ENCODE measurements at regions not wholly inside any gene's neighbourhood (a gene's known extent, or its start where the extent isn't known, plus 50 kb on each side); places are given as distances from the start of the nearest gene placed in this dataset.

DNA sequence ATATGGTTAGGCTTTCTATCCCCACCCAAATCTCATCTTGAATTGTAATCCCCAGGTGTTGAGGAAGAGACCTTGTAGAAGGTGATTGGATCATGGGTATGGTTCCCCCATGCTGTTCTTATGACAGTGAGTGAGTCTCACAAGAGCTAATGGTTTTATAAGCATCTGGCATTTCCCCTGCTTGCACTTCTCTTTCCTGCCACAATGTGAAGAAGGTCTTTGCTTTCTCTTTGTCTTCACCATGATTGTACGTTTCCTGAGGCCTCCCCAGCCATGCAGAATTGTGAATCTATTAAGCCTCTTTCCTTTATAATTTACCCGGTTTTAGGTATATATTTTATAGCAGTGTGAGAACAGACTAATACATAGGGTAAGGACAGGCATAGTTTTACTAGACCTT, 334.5 kb downstream of the TLR4 start:
- POLR2A ChIA-PET (ENCODE audit: partially characterized antibody) = no interaction called here
- CTCF ChIA-PET (ENCODE audit: partially characterized antibody) = no interaction called here
- intact Hi-C loops (cut with micrococcal nuclease) = no loop called here

GRCh38 chr9:118058227-118058626, 354.0 kb downstream of the TLR4 start:
- ChIA-PET CTCF (ENCODE audit: partially characterized antibody) (no interaction called here), POLR2A (ENCODE audit: partially characterized antibody) (no interaction called here)
- no peaks in the 10 kb centered on the region for H3K36me3 ChIP-seq (ENCODE audit: insufficient read depth, low read length)
- Mint-ChIP-seq H3K27ac (no peak overlapping the region), H3K4me3 (no peak overlapping the region), H3K4me1 (no peaks in the 10 kb centered on the region), H3K36me3 (no peaks in the 10 kb centered on the region), H3K27me3 (no peaks in the 10 kb centered on the region), H3K9me3 (peaks cover 0 to 9% (median 6%) of the 10 kb centered on the region in 8 donors)
- no peak for DNase-seq
- H3K27me3 ChIP-seq (ENCODE audit: insufficient read depth, low read length) = no peaks in the 10 kb centered on the region
- no peak overlapping the region for H3K27ac ChIP-seq (ENCODE audit: low read depth, low read length)
- no peak overlapping the region for H3K4me3 ChIP-seq (ENCODE audit: low read length in 2 of 2)
- intact Hi-C loops (cut with micrococcal nuclease) = no loop called here
- no peaks in the 10 kb centered on the region for H3K4me1 ChIP-seq (ENCODE audit: insufficient read depth, low read length)
- no peaks in the 10 kb centered on the region for H3K9me3 ChIP-seq (ENCODE audit: control insufficient read depth in 1 of 2, low read length in 2 of 2)

More for the DNA sequence above, 334.5 kb downstream of the TLR4 start:
- Mint-ChIP-seq H3K4me1 (no peaks in the 10 kb centered on the region), H3K9me3 (peaks cover 0 to 9% (median 3%) of the 10 kb centered on the region in 8 donors), H3K36me3 (no peaks in the 10 kb centered on the region), H3K4me3 (no peak overlapping the region), H3K27ac (no peak overlapping the region), H3K27me3 (peaks cover 2 to 3% of the 10 kb centered on the region in 2 donors)
- H3K27ac ChIP-seq (ENCODE audit: low read depth, low read length) = no peak overlapping the region
- no peaks in the 10 kb centered on the region for H3K27me3 ChIP-seq (ENCODE audit: insufficient read depth, low read length)
- DNase-seq = no peak
- H3K4me3 ChIP-seq (ENCODE audit: low read length in 2 of 2) = no peak overlapping the region
- H3K9me3 ChIP-seq (ENCODE audit: control insufficient read depth in 1 of 2, low read length in 2 of 2) = no peaks in the 10 kb centered on the region
- no peaks in the 10 kb centered on the region for H3K36me3 ChIP-seq (ENCODE audit: insufficient read depth, low read length)
- H3K4me1 ChIP-seq (ENCODE audit: insufficient read depth, low read length) = no peaks in the 10 kb centered on the region

GRCh38 chr9:118059484-118060278, 355.5 kb downstream of the TLR4 start:
- POLR2A ChIA-PET (ENCODE audit: partially characterized antibody) = no interaction called here
- H3K36me3 Mint-ChIP-seq = no peaks in the 10 kb centered on the region
- intact Hi-C loops (cut with micrococcal nuclease) = no loop called here
- H3K27me3 Mint-ChIP-seq = no peaks in the 10 kb centered on the region
- H3K27me3 ChIP-seq (ENCODE audit: insufficient read depth, low read length) = no peaks in the 10 kb centered on the region
- H3K4me3 ChIP-seq (ENCODE audit: low read length in 2 of 2) = no peak overlapping the region
- H3K4me1 ChIP-seq (ENCODE audit: insufficient read depth, low read length) = no peaks in the 10 kb centered on the region
- CTCF ChIA-PET (ENCODE audit: partially characterized antibody) = no interaction called here
- H3K9me3 ChIP-seq (ENCODE audit: control insufficient read depth in 1 of 2, low read length in 2 of 2) = no peaks in the 10 kb centered on the region
- no peaks in the 10 kb centered on the region for H3K4me1 Mint-ChIP-seq
- DNase-seq = peak in 1 of 5 donors; percentile 0
- no peaks in the 10 kb centered on the region for H3K36me3 ChIP-seq (ENCODE audit: insufficient read depth, low read length)
- H3K27ac Mint-ChIP-seq = no peak overlapping the region
- H3K27ac ChIP-seq (ENCODE audit: low read depth, low read length) = no peak overlapping the region
- peaks cover 0 to 9% (median 5%) of the 10 kb centered on the region in 8 donors for H3K9me3 Mint-ChIP-seq
- H3K4me3 Mint-ChIP-seq = no peak overlapping the region

GRCh38 chr9:118083161-118083560, 379.0 kb downstream of the TLR4 start:
- POLR2A ChIA-PET (ENCODE audit: partially characterized antibody) = no interaction called here
- H3K27ac Mint-ChIP-seq = no peak overlapping the region
- no peaks in the 10 kb centered on the region for H3K4me1 Mint-ChIP-seq
- no peaks in the 10 kb centered on the region for H3K36me3 ChIP-seq (ENCODE audit: insufficient read depth, low read length)
- no peaks in the 10 kb centered on the region for H3K27me3 Mint-ChIP-seq
- no peaks in the 10 kb centered on the region for H3K27me3 ChIP-seq (ENCODE audit: insufficient read depth, low read length)
- no peaks in the 10 kb centered on the region for H3K36me3 Mint-ChIP-seq
- intact Hi-C loops (cut with micrococcal nuclease) = no loop called here
- peaks cover 0 to 2% (median 0%) of the 10 kb centered on the region in 8 donors for H3K9me3 Mint-ChIP-seq
- H3K4me3 Mint-ChIP-seq = no peak overlapping the region
- no peaks in the 10 kb centered on the region for H3K9me3 ChIP-seq (ENCODE audit: control insufficient read depth in 1 of 2, low read length in 2 of 2)
- CTCF ChIA-PET (ENCODE audit: partially characterized antibody) = no interaction called here
- H3K27ac ChIP-seq (ENCODE audit: low read depth, low read length) = no peak overlapping the region
- no peak for DNase-seq
- no peak overlapping the region for H3K4me3 ChIP-seq (ENCODE audit: low read length in 2 of 2)
- no peaks in the 10 kb centered on the region for H3K4me1 ChIP-seq (ENCODE audit: insufficient read depth, low read length)

DNA sequence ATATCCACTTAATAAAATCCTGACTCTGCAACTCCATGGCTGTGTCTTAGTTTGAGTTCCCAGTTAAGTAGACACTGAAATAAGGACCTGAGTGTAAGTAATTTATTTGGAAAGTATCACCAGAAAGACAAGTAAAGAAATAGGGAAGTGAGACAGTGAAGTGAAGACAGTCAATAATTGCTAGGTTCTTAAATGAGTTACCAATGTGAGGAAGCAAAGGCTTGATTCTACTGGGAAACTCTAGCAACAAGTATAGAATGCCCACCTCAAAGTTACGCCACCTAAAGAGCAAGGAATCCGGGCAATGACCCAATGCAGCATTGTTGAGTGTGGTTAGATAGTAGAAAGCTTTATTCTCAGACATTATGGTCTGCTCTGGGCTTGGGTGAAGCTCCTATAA, 383.9 kb downstream of the TLR4 start:
- Mint-ChIP-seq H3K36me3 (no peaks in the 10 kb centered on the region), H3K9me3 (peaks cover 0 to 3% (median 0%) of the 10 kb centered on the region in 8 donors), H3K4me3 (no peak overlapping the region), H3K27me3 (no peaks in the 10 kb centered on the region), H3K4me1 (no peaks in the 10 kb centered on the region), H3K27ac (peak overlapping the region in 1 of 7 donors; percentile 59)
- Histone ChIP-seq H3K27ac (ENCODE audit: low read depth, low read length) (no peak overlapping the region), H3K4me1 (ENCODE audit: insufficient read depth, low read length) (no peaks in the 10 kb centered on the region), H3K27me3 (ENCODE audit: insufficient read depth, low read length) (no peaks in the 10 kb centered on the region), H3K4me3 (ENCODE audit: low read length in 2 of 2) (no peak overlapping the region), H3K36me3 (ENCODE audit: insufficient read depth, low read length) (no peaks in the 10 kb centered on the region), H3K9me3 (ENCODE audit: control insufficient read depth in 1 of 2, low read length in 2 of 2) (no peaks in the 10 kb centered on the region)
- no peak for DNase-seq
- ChIA-PET CTCF (ENCODE audit: partially characterized antibody) (no interaction called here), POLR2A (ENCODE audit: partially characterized antibody) (no interaction called here)
- intact Hi-C loops (cut with micrococcal nuclease) = no loop called here

GRCh38 chr9:118091226-118091625, 387.0 kb downstream of the TLR4 start:
- Mint-ChIP-seq H3K27me3 (no peaks in the 10 kb centered on the region), H3K9me3 (peaks cover 0 to 7% (median 1%) of the 10 kb centered on the region in 8 donors), H3K36me3 (no peaks in the 10 kb centered on the region), H3K4me1 (no peaks in the 10 kb centered on the region), H3K4me3 (no peak overlapping the region), H3K27ac (no peak overlapping the region)
- Histone ChIP-seq H3K36me3 (ENCODE audit: insufficient read depth, low read length) (no peaks in the 10 kb centered on the region), H3K9me3 (ENCODE audit: control insufficient read depth in 1 of 2, low read length in 2 of 2) (no peaks in the 10 kb centered on the region), H3K4me3 (ENCODE audit: low read length in 2 of 2) (no peak overlapping the region), H3K27ac (ENCODE audit: low read depth, low read length) (no peak overlapping the region), H3K27me3 (ENCODE audit: insufficient read depth, low read length) (no peaks in the 10 kb centered on the region), H3K4me1 (ENCODE audit: insufficient read depth, low read length) (no peaks in the 10 kb centered on the region)
- POLR2A ChIA-PET (ENCODE audit: partially characterized antibody) = no interaction called here
- intact Hi-C loops (cut with micrococcal nuclease) = no loop called here
- CTCF ChIA-PET (ENCODE audit: partially characterized antibody) = no interaction called here
- DNase-seq = no peak

GRCh38 chr9:118091711-118092500, 387.7 kb downstream of the TLR4 start:
- Histone ChIP-seq H3K9me3 (ENCODE audit: control insufficient read depth in 1 of 2, low read length in 2 of 2) (no peaks in the 10 kb centered on the region), H3K4me3 (ENCODE audit: low read length in 2 of 2) (no peak overlapping the region), H3K36me3 (ENCODE audit: insufficient read depth, low read length) (no peaks in the 10 kb centered on the region), H3K27me3 (ENCODE audit: insufficient read depth, low read length) (no peaks in the 10 kb centered on the region), H3K27ac (ENCODE audit: low read depth, low read length) (no peak overlapping the region), H3K4me1 (ENCODE audit: insufficient read depth, low read length) (no peaks in the 10 kb centered on the region)
- Mint-ChIP-seq H3K36me3 (no peaks in the 10 kb centered on the region), H3K4me1 (no peaks in the 10 kb centered on the region), H3K9me3 (peaks cover 0 to 7% (median 1%) of the 10 kb centered on the region in 8 donors), H3K4me3 (no peak overlapping the region), H3K27me3 (no peaks in the 10 kb centered on the region), H3K27ac (no peak overlapping the region)
- POLR2A ChIA-PET (ENCODE audit: partially characterized antibody) = no interaction called here
- DNase-seq = no peak
- CTCF ChIA-PET (ENCODE audit: partially characterized antibody) = no interaction called here
- intact Hi-C loops (cut with micrococcal nuclease) = no loop called here

Data from CD4-positive, alpha-beta memory T cell (primary cell).